GM21737 (cell line): ENCODE measurements at regions not wholly inside any gene's neighbourhood (a gene's known extent, or its start where the extent isn't known, plus 50 kb on each side); places are given as distances from the start of the nearest gene placed in this dataset.

Source experiments
- ATAC-seq: cut with Tn5 transposase; IDR thresholded peaks from one replicate; pipeline ENCODE4 v1.9.1; 2021; ENCODE audit warnings: mild to moderate bottlenecking, moderate library complexity; ENCODE audit not compliant: unreplicated experiment

DNA sequence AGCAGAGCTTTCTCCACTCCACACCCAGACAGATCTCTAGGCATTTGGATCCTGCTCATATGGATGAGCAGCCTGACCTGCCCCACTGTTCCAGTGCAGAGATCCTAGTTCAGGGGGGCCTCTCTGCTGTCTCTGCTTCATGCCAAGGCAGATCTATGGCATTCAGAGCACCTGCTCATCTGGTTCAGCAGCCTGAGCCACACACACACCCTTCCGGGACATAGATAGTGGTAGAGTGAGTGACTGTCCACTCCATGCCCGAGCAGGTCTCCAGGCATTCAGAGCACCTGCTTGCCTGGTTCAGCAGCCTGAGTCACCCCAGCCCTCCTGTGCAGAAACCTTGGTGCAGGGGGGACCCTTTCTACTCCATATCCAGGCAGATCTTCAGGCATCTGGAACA lies 54.3 kb upstream of the ZNF800 start:
- no peak for ATAC-seq
